ENCODE measurements at regions not wholly inside any gene's neighbourhood (a gene's known extent, or its start where the extent isn't known, plus 50 kb on each side); places are given as distances from the start of the nearest gene placed in this dataset.

DNA sequence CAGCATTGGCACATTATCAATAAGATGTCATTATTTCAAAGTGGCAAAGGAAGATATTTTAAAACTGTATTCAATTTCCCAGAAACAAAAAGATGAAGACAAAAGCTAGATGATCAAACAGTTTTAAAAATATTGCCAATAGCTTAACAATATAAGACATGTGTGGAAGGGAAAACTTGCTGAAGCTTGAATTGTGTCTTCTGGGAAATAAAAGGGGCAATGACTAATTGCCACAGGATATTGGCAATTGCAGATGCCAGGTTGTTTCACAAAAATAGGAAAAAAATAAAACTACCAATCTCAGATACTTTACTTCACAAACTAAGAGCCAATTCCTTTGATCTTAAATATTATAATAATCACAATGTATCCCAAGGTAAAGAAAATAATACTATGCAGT lies 679.8 kb upstream of the ADAMTS5 start:
- TF ChIP-seq, protein P1, sequence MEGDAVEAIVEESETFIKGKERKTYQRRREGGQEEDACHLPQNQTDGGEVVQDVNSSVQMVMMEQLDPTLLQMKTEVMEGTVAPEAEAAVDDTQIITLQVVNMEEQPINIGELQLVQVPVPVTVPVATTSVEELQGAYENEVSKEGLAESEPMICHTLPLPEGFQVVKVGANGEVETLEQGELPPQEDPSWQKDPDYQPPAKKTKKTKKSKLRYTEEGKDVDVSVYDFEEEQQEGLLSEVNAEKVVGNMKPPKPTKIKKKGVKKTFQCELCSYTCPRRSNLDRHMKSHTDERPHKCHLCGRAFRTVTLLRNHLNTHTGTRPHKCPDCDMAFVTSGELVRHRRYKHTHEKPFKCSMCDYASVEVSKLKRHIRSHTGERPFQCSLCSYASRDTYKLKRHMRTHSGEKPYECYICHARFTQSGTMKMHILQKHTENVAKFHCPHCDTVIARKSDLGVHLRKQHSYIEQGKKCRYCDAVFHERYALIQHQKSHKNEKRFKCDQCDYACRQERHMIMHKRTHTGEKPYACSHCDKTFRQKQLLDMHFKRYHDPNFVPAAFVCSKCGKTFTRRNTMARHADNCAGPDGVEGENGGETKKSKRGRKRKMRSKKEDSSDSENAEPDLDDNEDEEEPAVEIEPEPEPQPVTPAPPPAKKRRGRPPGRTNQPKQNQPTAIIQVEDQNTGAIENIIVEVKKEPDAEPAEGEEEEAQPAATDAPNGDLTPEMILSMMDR (IDR thresholded peaks at IDR 0.05), result no peak
- TF ChIP-seq POLR2A (IDR thresholded peaks at IDR 0.05), result no peak

Measured in uterus (tissue), 2 donors.